HG02763 (cell line): ENCODE measurements at regions not wholly inside any gene's neighbourhood (a gene's known extent, or its start where the extent isn't known, plus 50 kb on each side); places are given as distances from the start of the nearest gene placed in this dataset.

Experiments
- ATAC-seq: cut with Tn5 transposase; IDR thresholded peaks from one replicate; pipeline ENCODE4 v1.9.1; 2021; ENCODE audit warnings: mild to moderate bottlenecking, moderate library complexity; ENCODE audit not compliant: unreplicated experiment

- ATAC-seq: no peak
These were observed 259.4 kb downstream of the GPD2 start for GRCh38 chr2:156695595-156695994.

- no peak for ATAC-seq
These were observed 261.7 kb downstream of the GPD2 start for GRCh38 chr2:156697906-156698305.

- no peak for ATAC-seq
These were observed 264.5 kb downstream of the GPD2 start for GRCh38 chr2:156700681-156701080.

- no peak for ATAC-seq
These were observed 266.4 kb downstream of the GPD2 start for GRCh38 chr2:156702541-156702940.

- ATAC-seq: no peak
These were observed 267.5 kb downstream of the GPD2 start for GRCh38 chr2:156703642-156704041.

GRCh38 chr2:156704132-156704531 is 268.0 kb downstream of the GPD2 start:
- no peak for ATAC-seq

GRCh38 chr2:156704617-156705016 is 268.4 kb downstream of the GPD2 start:
- ATAC-seq: no peak

- no peak for ATAC-seq
These were observed 270.4 kb downstream of the GPD2 start for GRCh38 chr2:156706576-156706975.

- ATAC-seq: no peak
These were observed 271.9 kb downstream of the GPD2 start for GRCh38 chr2:156708051-156708450.

GRCh38 chr2:156709091-156709490 is 272.9 kb downstream of the GPD2 start:
- no peak for ATAC-seq

GRCh38 chr2:156719036-156719435 is 282.9 kb downstream of the GPD2 start:
- ATAC-seq: no peak

- ATAC-seq: no peak
These were observed 291.7 kb downstream of the GPD2 start for GRCh38 chr2:156727867-156728266.

GRCh38 chr2:156728328-156728727 is 292.1 kb downstream of the GPD2 start:
- no peak for ATAC-seq

- ATAC-seq: no peak
These were observed 295.3 kb downstream of the GPD2 start for GRCh38 chr2:156731506-156731905.

GRCh38 chr2:156736950-156737349 is 300.8 kb downstream of the GPD2 start:
- no peak for ATAC-seq

- no peak for ATAC-seq
These were observed 303.1 kb downstream of the GPD2 start for GRCh38 chr2:156739301-156739700.

- ATAC-seq: no peak
These were observed 309.4 kb downstream of the GPD2 start for GRCh38 chr2:156745619-156746018.

- ATAC-seq: no peak
These were observed 312.0 kb downstream of the GPD2 start for GRCh38 chr2:156748221-156748620.

GRCh38 chr2:156752042-156752441 is 315.9 kb downstream of the GPD2 start:
- ATAC-seq: no peak

GRCh38 chr2:156753766-156754165 is 317.6 kb downstream of the GPD2 start:
- no peak for ATAC-seq

- ATAC-seq: no peak
These were observed 320.3 kb downstream of the GPD2 start for GRCh38 chr2:156756516-156756915.

- no peak for ATAC-seq
These were observed 327.0 kb downstream of the GPD2 start for GRCh38 chr2:156763174-156763573.

GRCh38 chr2:156765043-156765442 is 328.9 kb downstream of the GPD2 start:
- no peak for ATAC-seq

GRCh38 chr2:156765450-156765849 is 329.3 kb downstream of the GPD2 start:
- ATAC-seq: no peak
